HepG2 (cell line): ENCODE measurements at regions not wholly inside any gene's neighbourhood (a gene's known extent, or its start where the extent isn't known, plus 50 kb on each side); places are given as distances from the start of the nearest gene placed in this dataset.

Experiments
- AGO2 ChIP-seq: fragments of 200-400 bp; formaldehyde crosslinking; optimal IDR thresholded peaks from 2 replicates; pipeline ENCODE3; 2017; ENCODE audit warnings: mild to moderate bottlenecking, low read depth, low read length, moderate library complexity
- HNRNPLL ChIP-seq: fragments of 200-400 bp; formaldehyde crosslinking; IDR thresholded peaks from 2 replicates; pipeline ENCODE4 v1.6.1; 2017; ENCODE audit warnings: mild to moderate bottlenecking, low read depth, low read length; ENCODE audit not compliant: poor library complexity, severe bottlenecking
- MIER3 ChIP-seq: IDR thresholded peaks from 2 replicates; pipeline ENCODE4 v1.6.1; 2016; ENCODE audit warnings: missing compliant biosample characterization, borderline replicate concordance
- PRPF4 ChIP-seq: fragments of 200-400 bp; formaldehyde crosslinking; IDR thresholded peaks from 2 replicates; pipeline ENCODE4 v1.6.1; 2016; ENCODE audit warnings: low read length, low read depth; ENCODE audit not compliant: poor library complexity, severe bottlenecking
- RFX3 ChIP-seq: IDR thresholded peaks from 2 replicates; pipeline ENCODE4 v1.6.1; 2016; ENCODE audit warnings: missing biosample characterization, missing genetic modification reagents
- SRF ChIP-seq: IDR thresholded peaks from 2 replicates; pipeline ENCODE4 v1.6.1; 2011; ENCODE audit warnings: mild to moderate bottlenecking, low read depth, low read length, moderate library complexity
- ZC3H4 ChIP-seq: sonication (generic); formaldehyde crosslinking; IDR thresholded peaks from 2 replicates; pipeline ENCODE4 v1.4.0; 2020; ENCODE audit warnings: missing genetic modification reagents, borderline replicate concordance
- ZMYM4 ChIP-seq: sonication (generic); formaldehyde crosslinking; IDR thresholded peaks from 2 replicates; pipeline ENCODE4 v1.8.1; 2023; ENCODE audit warnings: mild to moderate bottlenecking, missing genetic modification reagents
- ZNF180 ChIP-seq: sonication (generic); formaldehyde crosslinking; IDR thresholded peaks from 2 replicates; pipeline ENCODE4 v1.4.0; 2020; ENCODE audit warnings: low read depth, missing genetic modification reagents, borderline replicate concordance
- ZNF446 ChIP-seq: sonication (generic); formaldehyde crosslinking; IDR thresholded peaks from 2 replicates; pipeline ENCODE4 v1.5.0; 2020; ENCODE audit warnings: mild to moderate bottlenecking, missing genetic modification reagents
- ZNF547 ChIP-seq: sonication (generic); formaldehyde crosslinking; IDR thresholded peaks from 2 replicates; pipeline ENCODE4 v1.5.1; 2020; ENCODE audit warnings: mild to moderate bottlenecking, missing genetic modification reagents
- ZNF652 ChIP-seq: IDR thresholded peaks from 2 replicates; pipeline ENCODE4 v1.6.1; 2016; ENCODE audit warnings: low read depth, borderline replicate concordance
- TF ChIP-seq, protein P1 (sequence below): sonication (generic); formaldehyde crosslinking; IDR thresholded peaks from 2 replicates; pipeline ENCODE4 v1.4.0; 2020; ENCODE audit warnings: missing genetic modification reagents
- TF ChIP-seq, protein P2 (sequence below): sonication (generic); formaldehyde crosslinking; IDR thresholded peaks from 2 replicates; pipeline ENCODE4 v1.8.0; 2022; ENCODE audit warnings: missing genetic modification reagents, mild to moderate bottlenecking, borderline replicate concordance
- TF ChIP-seq, protein P3 (sequence below): sonication (generic); formaldehyde crosslinking; IDR thresholded peaks from 2 replicates; pipeline ENCODE4 v1.5.1; 2020; ENCODE audit warnings: missing genetic modification reagents, mild to moderate bottlenecking, borderline replicate concordance
- TF ChIP-seq, protein P4 (sequence below): sonication (generic); formaldehyde crosslinking; IDR thresholded peaks from 2 replicates; pipeline ENCODE4 v1.5.0; 2020; ENCODE audit warnings: mild to moderate bottlenecking, missing genetic modification reagents

DNA sequence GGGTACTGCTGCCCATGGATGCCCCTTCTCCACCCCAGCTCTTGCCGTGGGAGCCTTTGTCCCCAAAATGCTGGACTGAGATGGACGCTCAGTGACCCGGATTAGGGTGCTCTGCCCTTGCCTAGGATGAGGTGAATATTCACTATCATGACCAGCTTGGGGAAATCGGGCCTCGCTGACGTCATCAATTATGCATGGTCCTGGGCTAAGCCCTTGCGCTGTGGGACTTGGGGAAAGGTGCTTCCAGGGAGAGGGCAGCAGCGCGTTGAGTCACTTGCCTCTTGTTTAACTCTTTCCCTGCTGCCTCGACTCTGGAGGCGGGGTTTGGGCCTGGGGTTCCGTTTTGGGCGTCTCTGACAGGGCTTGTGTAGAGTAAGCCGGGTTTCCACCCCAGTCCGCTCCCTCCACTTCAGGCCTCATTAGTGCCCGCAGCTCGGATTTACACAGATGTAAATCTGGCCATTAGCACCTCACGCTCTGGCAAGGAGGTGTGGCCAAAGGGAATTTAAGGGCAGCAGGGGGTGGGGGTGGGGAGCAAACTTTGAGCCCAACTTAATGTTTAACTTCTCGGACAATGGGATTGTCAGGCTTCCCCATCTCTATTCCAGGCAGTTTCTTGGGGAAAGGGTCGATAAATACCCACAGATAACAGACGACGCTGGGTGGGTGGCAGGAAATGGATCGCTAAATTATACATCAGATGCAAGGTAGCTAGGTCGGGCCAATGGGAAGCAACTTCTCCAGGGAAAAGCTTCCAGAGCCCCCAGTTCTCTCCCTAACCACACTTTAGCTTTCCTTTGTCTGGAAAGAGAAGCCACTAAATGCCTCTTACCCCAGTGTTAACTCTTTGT lies 51.3 kb upstream of the TCF7L2 start (continued):
- TF ChIP-seq, protein P1, sequence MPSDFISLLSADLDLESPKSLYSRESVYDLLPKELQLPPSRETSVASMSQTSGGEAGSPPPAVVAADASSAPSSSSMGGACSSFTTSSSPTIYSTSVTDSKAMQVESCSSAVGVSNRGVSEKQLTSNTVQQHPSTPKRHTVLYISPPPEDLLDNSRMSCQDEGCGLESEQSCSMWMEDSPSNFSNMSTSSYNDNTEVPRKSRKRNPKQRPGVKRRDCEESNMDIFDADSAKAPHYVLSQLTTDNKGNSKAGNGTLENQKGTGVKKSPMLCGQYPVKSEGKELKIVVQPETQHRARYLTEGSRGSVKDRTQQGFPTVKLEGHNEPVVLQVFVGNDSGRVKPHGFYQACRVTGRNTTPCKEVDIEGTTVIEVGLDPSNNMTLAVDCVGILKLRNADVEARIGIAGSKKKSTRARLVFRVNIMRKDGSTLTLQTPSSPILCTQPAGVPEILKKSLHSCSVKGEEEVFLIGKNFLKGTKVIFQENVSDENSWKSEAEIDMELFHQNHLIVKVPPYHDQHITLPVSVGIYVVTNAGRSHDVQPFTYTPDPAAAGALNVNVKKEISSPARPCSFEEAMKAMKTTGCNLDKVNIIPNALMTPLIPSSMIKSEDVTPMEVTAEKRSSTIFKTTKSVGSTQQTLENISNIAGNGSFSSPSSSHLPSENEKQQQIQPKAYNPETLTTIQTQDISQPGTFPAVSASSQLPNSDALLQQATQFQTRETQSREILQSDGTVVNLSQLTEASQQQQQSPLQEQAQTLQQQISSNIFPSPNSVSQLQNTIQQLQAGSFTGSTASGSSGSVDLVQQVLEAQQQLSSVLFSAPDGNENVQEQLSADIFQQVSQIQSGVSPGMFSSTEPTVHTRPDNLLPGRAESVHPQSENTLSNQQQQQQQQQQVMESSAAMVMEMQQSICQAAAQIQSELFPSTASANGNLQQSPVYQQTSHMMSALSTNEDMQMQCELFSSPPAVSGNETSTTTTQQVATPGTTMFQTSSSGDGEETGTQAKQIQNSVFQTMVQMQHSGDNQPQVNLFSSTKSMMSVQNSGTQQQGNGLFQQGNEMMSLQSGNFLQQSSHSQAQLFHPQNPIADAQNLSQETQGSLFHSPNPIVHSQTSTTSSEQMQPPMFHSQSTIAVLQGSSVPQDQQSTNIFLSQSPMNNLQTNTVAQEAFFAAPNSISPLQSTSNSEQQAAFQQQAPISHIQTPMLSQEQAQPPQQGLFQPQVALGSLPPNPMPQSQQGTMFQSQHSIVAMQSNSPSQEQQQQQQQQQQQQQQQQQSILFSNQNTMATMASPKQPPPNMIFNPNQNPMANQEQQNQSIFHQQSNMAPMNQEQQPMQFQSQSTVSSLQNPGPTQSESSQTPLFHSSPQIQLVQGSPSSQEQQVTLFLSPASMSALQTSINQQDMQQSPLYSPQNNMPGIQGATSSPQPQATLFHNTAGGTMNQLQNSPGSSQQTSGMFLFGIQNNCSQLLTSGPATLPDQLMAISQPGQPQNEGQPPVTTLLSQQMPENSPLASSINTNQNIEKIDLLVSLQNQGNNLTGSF = no peak
- TF ChIP-seq ZNF180 (CRISPR knock-in tag) (no peak), AGO2 (no peak), PRPF4 (no peak), MIER3 (CRISPR knock-in tag) (no peak), SRF (no peak), HNRNPLL (no peak), RFX3 (CRISPR knock-in tag) (no peak), ZMYM4 (peak; percentile 84), ZNF446 (CRISPR knock-in tag) (peak; percentile 52; the same call in 1 of the 2 replicates), ZNF652 (CRISPR knock-in tag) (peak; percentile 98), ZC3H4 (CRISPR knock-in tag) (0 out of 2 replicates have a peak, but pooled peaks have one; percentile 35), ZNF547 (CRISPR knock-in tag) (peak; percentile 82)
- TF ChIP-seq, protein P2, sequence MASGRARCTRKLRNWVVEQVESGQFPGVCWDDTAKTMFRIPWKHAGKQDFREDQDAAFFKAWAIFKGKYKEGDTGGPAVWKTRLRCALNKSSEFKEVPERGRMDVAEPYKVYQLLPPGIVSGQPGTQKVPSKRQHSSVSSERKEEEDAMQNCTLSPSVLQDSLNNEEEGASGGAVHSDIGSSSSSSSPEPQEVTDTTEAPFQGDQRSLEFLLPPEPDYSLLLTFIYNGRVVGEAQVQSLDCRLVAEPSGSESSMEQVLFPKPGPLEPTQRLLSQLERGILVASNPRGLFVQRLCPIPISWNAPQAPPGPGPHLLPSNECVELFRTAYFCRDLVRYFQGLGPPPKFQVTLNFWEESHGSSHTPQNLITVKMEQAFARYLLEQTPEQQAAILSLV (CRISPR knock-in tag) = no peak
- TF ChIP-seq, protein P3, sequence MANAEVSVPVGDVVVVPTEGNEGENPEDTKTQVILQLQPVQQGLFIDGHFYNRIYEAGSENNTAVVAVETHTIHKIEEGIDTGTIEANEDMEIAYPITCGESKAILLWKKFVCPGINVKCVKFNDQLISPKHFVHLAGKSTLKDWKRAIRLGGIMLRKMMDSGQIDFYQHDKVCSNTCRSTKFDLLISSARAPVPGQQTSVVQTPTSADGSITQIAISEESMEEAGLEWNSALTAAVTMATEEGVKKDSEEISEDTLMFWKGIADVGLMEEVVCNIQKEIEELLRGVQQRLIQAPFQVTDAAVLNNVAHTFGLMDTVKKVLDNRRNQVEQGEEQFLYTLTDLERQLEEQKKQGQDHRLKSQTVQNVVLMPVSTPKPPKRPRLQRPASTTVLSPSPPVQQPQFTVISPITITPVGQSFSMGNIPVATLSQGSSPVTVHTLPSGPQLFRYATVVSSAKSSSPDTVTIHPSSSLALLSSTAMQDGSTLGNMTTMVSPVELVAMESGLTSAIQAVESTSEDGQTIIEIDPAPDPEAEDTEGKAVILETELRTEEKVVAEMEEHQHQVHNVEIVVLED (CRISPR knock-in tag) = peak; percentile 60; the same call in 1 of the 2 replicates
- TF ChIP-seq, protein P4, sequence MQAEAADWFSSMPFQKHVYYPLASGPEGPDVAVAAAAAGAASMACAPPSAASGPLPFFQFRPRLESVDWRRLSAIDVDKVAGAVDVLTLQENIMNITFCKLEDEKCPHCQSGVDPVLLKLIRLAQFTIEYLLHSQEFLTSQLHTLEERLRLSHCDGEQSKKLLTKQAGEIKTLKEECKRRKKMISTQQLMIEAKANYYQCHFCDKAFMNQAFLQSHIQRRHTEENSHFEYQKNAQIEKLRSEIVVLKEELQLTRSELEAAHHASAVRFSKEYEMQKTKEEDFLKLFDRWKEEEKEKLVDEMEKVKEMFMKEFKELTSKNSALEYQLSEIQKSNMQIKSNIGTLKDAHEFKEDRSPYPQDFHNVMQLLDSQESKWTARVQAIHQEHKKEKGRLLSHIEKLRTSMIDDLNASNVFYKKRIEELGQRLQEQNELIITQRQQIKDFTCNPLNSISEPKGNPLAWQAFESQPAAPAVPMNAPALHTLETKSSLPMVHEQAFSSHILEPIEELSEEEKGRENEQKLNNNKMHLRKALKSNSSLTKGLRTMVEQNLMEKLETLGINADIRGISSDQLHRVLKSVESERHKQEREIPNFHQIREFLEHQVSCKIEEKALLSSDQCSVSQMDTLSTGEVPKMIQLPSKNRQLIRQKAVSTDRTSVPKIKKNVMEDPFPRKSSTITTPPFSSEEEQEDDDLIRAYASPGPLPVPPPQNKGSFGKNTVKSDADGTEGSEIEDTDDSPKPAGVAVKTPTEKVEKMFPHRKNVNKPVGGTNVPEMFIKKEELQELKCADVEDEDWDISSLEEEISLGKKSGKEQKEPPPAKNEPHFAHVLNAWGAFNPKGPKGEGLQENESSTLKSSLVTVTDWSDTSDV (CRISPR knock-in tag) = no peak
